ENCODE measurements at regions not wholly inside any gene's neighbourhood (a gene's known extent, or its start where the extent isn't known, plus 50 kb on each side); places are given as distances from the start of the nearest gene placed in this dataset.

- Histone ChIP-seq H3K4me3 (ENCODE audit: low read length) (no peak overlapping the region), H3K27me3 (ENCODE audit: control insufficient read depth, insufficient read depth, low read length) (no peaks in the 10 kb centered on the region), H3K4me1 (ENCODE audit: control insufficient read depth, insufficient read depth, low read length) (no peaks in the 10 kb centered on the region), H3K36me3 (ENCODE audit: control insufficient read depth, insufficient read depth, low read length) (no peaks in the 10 kb centered on the region), H3K9me3 (ENCODE audit: control insufficient read depth, low read length) (no peaks in the 10 kb centered on the region), H3K9ac (ENCODE audit: low read length) (no peak overlapping the region)
Observed at GRCh38 chr13:40502236-40502635, 164.2 kb downstream of the FOXO1 start.

- Histone ChIP-seq H3K9me3 (ENCODE audit: control insufficient read depth, low read length) (no peaks in the 10 kb centered on the region), H3K27me3 (ENCODE audit: control insufficient read depth, insufficient read depth, low read length) (no peaks in the 10 kb centered on the region), H3K4me1 (ENCODE audit: control insufficient read depth, insufficient read depth, low read length) (no peaks in the 10 kb centered on the region), H3K9ac (ENCODE audit: low read length) (no peak overlapping the region), H3K36me3 (ENCODE audit: control insufficient read depth, insufficient read depth, low read length) (no peaks in the 10 kb centered on the region), H3K4me3 (ENCODE audit: low read length) (no peak overlapping the region)
Observed at GRCh38 chr13:40503011-40503410, 163.4 kb downstream of the FOXO1 start.

DNA sequence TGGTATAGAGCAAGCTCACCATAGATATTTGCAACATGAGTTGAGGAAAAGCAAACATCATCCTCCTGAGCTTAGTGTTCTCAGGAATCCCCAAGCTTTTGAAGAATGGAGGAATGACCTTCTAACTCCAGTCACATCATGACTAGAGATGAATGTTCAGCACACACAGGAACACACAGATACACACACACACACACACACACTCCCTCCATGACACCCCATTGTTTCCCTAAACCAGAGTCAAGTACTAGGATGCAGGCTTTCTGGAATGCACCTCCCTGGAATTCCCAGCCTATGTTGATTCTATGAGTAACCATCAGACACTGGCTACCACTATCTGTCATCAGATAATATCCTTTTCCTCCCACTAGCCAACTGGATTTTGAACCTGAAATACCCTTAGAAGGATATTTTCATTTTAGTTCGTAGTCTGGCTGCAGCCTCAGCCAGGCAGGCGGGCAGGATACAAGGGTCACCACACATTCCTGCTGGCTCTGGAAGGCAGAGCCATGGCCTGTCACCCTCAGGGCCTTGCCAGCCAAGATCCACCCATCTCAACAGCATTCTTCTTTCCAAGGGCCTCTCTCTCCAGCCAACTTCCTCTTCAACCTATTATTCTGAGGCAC, 162.4 kb downstream of the FOXO1 start:
- Histone ChIP-seq H3K36me3 (ENCODE audit: control insufficient read depth, insufficient read depth, low read length) (no peaks in the 10 kb centered on the region), H3K4me3 (ENCODE audit: low read length) (no peak overlapping the region), H3K4me1 (ENCODE audit: control insufficient read depth, insufficient read depth, low read length) (no peaks in the 10 kb centered on the region), H3K9ac (ENCODE audit: low read length) (no peak overlapping the region), H3K9me3 (ENCODE audit: control insufficient read depth, low read length) (no peaks in the 10 kb centered on the region), H3K27me3 (ENCODE audit: control insufficient read depth, insufficient read depth, low read length) (no peaks in the 10 kb centered on the region)

- Histone ChIP-seq H3K9me3 (ENCODE audit: control insufficient read depth, low read length) (no peaks in the 10 kb centered on the region), H3K4me3 (ENCODE audit: low read length) (no peak overlapping the region), H3K9ac (ENCODE audit: low read length) (no peak overlapping the region), H3K4me1 (ENCODE audit: control insufficient read depth, insufficient read depth, low read length) (no peaks in the 10 kb centered on the region), H3K27me3 (ENCODE audit: control insufficient read depth, insufficient read depth, low read length) (no peaks in the 10 kb centered on the region), H3K36me3 (ENCODE audit: control insufficient read depth, insufficient read depth, low read length) (no peaks in the 10 kb centered on the region)
Observed at GRCh38 chr13:40504641-40505040, 161.8 kb downstream of the FOXO1 start.

DNA sequence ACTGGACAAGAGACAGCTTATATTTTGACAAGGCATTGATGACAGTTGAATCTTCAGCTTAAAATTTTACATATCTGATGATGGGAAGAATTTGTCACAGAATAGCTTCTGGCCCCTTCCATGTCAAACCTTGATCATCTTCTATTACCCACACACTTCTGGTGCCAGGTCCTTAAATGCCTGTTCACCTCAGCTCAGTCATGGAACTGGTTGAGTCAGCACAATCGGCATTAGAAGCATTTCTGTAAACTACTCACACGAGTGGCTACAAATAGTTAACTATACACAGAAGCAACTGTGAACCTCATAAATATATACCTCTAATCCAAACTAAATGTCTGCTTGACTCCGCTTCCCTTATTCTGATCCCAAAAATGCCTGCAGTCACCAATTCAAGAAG, 161.2 kb downstream of the FOXO1 start:
- Histone ChIP-seq H3K9ac (ENCODE audit: low read length) (no peak overlapping the region), H3K4me1 (ENCODE audit: control insufficient read depth, insufficient read depth, low read length) (no peaks in the 10 kb centered on the region), H3K36me3 (ENCODE audit: control insufficient read depth, insufficient read depth, low read length) (no peaks in the 10 kb centered on the region), H3K4me3 (ENCODE audit: low read length) (no peak overlapping the region), H3K9me3 (ENCODE audit: control insufficient read depth, low read length) (no peaks in the 10 kb centered on the region), H3K27me3 (ENCODE audit: control insufficient read depth, insufficient read depth, low read length) (no peaks in the 10 kb centered on the region)
